Thoracic aorta (tissue), 2 donors: ENCODE measurements at regions not wholly inside any gene's neighbourhood (a gene's known extent, or its start where the extent isn't known, plus 50 kb on each side); places are given as distances from the start of the nearest gene placed in this dataset.

Experiments used
- ATAC-seq: fragments of 150-250 bp; one replicate; pipeline ENCODE4 v1.8.0; 2017; ENCODE audit warnings: low read depth; ENCODE audit not compliant: insufficient number of reproducible peaks, low FRiP score
- DNase-seq: peaks from one replicate; pipeline ENCODE4 v3.0.0-alpha.2; 2020; ENCODE audit warnings: low spot score
- H3K27ac ChIP-seq, 2 donors: fragments of 200-600 bp; sonication (generic); 1 replicate in 1 of 2; 2 replicates in 1 of 2; pipeline ENCODE4 v1.5.1; 2016; ENCODE audit warnings: mild to moderate bottlenecking in 2 of 2, moderate library complexity in 2 of 2
- H3K27me3 ChIP-seq: fragments of 200-600 bp; sonication (generic); replicated peaks from 2 replicates; pipeline ENCODE4 v1.6.0; 2016; ENCODE audit warnings: mild to moderate bottlenecking; ENCODE audit not compliant: insufficient read depth
- H3K36me3 ChIP-seq: fragments of 200-600 bp; sonication (generic); one replicate; pipeline ENCODE4 v1.5.1; 2016
- H3K4me1 ChIP-seq, 2 donors: fragments of 200-600 bp; sonication (generic); 1 replicate in 1 of 2; 2 replicates in 1 of 2; pipeline versions ENCODE4 v1.5.1 to v1.6.0; 2016; ENCODE audit warnings: low read depth in 2 of 2, mild to moderate bottlenecking in 1 of 2; ENCODE audit not compliant: control insufficient read depth in 1 of 2
- H3K4me3 ChIP-seq: fragments of 200-600 bp; sonication (generic); 2 replicates; pipeline ENCODE4 v1.5.1; 2016; ENCODE audit warnings: mild to moderate bottlenecking
- H3K9me3 ChIP-seq: fragments of 200-600 bp; sonication (generic); 2 replicates; pipeline ENCODE4 v1.5.1; 2016
- TF ChIP-seq, protein P1 (sequence below): fragments of 200-600 bp; sonication (generic); IDR thresholded peaks from one replicate; pipeline ENCODE4 v1.5.1; 2019; ENCODE audit warnings: antibody characterized with exemption

GRCh38 chr6:4403023-4403752 lies 267.8 kb upstream of the ECI2 start:
- no peaks in the 10 kb centered on the region for H3K27me3 ChIP-seq
- TF ChIP-seq, protein P1, sequence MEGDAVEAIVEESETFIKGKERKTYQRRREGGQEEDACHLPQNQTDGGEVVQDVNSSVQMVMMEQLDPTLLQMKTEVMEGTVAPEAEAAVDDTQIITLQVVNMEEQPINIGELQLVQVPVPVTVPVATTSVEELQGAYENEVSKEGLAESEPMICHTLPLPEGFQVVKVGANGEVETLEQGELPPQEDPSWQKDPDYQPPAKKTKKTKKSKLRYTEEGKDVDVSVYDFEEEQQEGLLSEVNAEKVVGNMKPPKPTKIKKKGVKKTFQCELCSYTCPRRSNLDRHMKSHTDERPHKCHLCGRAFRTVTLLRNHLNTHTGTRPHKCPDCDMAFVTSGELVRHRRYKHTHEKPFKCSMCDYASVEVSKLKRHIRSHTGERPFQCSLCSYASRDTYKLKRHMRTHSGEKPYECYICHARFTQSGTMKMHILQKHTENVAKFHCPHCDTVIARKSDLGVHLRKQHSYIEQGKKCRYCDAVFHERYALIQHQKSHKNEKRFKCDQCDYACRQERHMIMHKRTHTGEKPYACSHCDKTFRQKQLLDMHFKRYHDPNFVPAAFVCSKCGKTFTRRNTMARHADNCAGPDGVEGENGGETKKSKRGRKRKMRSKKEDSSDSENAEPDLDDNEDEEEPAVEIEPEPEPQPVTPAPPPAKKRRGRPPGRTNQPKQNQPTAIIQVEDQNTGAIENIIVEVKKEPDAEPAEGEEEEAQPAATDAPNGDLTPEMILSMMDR, result no peak
- H3K27ac ChIP-seq, result peak overlapping the region; percentile 58 to 59
- no peaks in the 10 kb centered on the region for H3K36me3 ChIP-seq
- no peak for ATAC-seq
- DNase-seq, result no peak
- H3K4me1 ChIP-seq, result peaks cover 20 to 30% of the 10 kb centered on the region in 2 donors
- peak overlapping the region; percentile 47 for H3K4me3 ChIP-seq
- no peaks in the 10 kb centered on the region for H3K9me3 ChIP-seq

DNA sequence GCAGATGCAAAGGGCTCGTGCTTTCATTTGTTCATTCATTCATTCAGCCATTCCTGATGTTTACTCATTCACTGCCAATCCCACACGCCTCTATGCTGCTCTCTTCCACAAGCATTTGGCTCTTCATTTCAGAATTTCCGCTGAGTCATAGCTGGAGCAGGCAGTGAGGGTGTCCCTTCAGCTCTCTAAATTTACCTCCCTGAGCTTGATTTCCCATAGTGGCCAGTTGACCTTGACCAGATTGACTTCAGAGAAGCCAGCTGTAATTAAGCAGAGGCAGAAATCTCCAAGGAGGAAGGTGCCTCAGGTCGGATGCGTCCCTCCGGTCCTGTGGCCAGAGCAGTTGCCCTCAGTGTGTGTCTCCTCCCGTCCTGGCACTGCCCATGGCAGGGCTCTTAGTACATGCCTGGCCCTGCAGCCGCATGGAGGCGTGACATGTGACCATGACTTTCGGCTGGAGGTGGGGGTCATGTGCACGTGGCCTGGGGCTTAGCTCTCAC lies 267.2 kb upstream of the ECI2 start:
- ATAC-seq (peak; percentile 82), DNase-seq (peak; percentile 15)
- H3K4me1 ChIP-seq, result peaks cover 20 to 30% of the 10 kb centered on the region in 2 donors
- H3K36me3 ChIP-seq, result no peaks in the 10 kb centered on the region
- H3K27ac ChIP-seq, result peak overlapping the region; percentile 58 to 59
- H3K9me3 ChIP-seq, result no peaks in the 10 kb centered on the region
- H3K27me3 ChIP-seq, result no peaks in the 10 kb centered on the region
- TF ChIP-seq, protein P1, result no peak
- H3K4me3 ChIP-seq, result peak overlapping the region; percentile 47

GRCh38 chr6:4401408-4402368 lies 266.3 kb upstream of the ECI2 start:
- Histone ChIP-seq H3K27me3 (no peaks in the 10 kb centered on the region), H3K4me1 (peaks cover 20 to 30% of the 10 kb centered on the region in 2 donors), H3K4me3 (no peak overlapping the region), H3K9me3 (no peaks in the 10 kb centered on the region), H3K36me3 (no peaks in the 10 kb centered on the region), H3K27ac (peak overlapping the region in 1 of 2 donors; percentile 58)
- no peak for DNase-seq
- no peak for ATAC-seq
- TF ChIP-seq, protein P1, result no peak

DNA sequence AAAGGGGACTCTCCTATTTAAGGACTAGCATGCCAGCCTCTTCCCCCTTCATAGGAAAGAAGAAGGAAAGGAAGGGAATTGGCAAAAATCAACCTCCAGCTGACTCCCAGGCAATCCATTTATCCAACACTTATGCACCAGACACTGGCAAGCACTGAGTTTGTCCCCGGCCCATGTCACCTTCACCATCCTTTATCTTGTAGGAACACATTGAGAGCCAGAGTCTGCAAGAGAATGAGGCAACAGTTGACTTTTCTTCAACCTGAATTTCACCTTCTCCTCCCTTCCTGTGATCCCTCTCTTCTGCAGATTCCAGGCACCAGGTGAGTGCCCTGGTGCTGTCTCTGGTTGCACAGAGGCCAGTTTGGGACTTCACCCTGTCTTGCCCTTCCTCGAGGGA lies 264.3 kb upstream of the ECI2 start:
- no peak overlapping the region for H3K27ac ChIP-seq
- DNase-seq (no peak), ATAC-seq (no peak)
- no peaks in the 10 kb centered on the region for H3K36me3 ChIP-seq
- peaks cover 20 to 30% of the 10 kb centered on the region in 2 donors for H3K4me1 ChIP-seq
- no peak overlapping the region for H3K4me3 ChIP-seq
- TF ChIP-seq, protein P1, result no peak
- H3K27me3 ChIP-seq, result no peaks in the 10 kb centered on the region
- no peaks in the 10 kb centered on the region for H3K9me3 ChIP-seq

- TF ChIP-seq, protein P1, result no peak
- Histone ChIP-seq H3K4me3 (no peak overlapping the region), H3K36me3 (no peaks in the 10 kb centered on the region), H3K27me3 (no peaks in the 10 kb centered on the region), H3K27ac (no peak overlapping the region), H3K4me1 (peaks cover 20 to 23% of the 10 kb centered on the region in 2 donors), H3K9me3 (no peaks in the 10 kb centered on the region)
- ATAC-seq (no peak), DNase-seq (no peak)
Observed at GRCh38 chr6:4398791-4399190, 263.4 kb upstream of the ECI2 start.
